ENCODE measurements at regions not wholly inside any gene's neighbourhood (a gene's known extent, or its start where the extent isn't known, plus 50 kb on each side); places are given as distances from the start of the nearest gene placed in this dataset.

DNA sequence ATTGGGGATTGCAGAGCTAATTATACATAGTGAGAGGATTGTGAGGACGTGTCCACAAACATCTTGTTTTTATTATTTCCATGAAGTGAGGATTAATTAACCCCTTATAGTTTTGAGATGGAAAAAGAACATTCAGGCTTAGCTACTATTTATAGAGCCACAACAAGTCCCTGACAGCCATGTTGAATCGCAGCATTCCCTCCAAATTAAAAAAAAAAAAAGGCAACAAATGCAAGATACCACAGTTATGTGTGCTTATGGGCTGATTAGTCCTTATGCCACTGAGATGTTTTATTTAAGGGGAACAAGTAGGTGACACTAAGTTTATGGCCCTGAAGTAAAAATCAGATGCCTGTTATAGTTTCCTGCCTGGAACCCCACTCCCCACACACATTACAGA lies 350.3 kb downstream of the GPAM start (continued):
- TF ChIP-seq, protein P1, sequence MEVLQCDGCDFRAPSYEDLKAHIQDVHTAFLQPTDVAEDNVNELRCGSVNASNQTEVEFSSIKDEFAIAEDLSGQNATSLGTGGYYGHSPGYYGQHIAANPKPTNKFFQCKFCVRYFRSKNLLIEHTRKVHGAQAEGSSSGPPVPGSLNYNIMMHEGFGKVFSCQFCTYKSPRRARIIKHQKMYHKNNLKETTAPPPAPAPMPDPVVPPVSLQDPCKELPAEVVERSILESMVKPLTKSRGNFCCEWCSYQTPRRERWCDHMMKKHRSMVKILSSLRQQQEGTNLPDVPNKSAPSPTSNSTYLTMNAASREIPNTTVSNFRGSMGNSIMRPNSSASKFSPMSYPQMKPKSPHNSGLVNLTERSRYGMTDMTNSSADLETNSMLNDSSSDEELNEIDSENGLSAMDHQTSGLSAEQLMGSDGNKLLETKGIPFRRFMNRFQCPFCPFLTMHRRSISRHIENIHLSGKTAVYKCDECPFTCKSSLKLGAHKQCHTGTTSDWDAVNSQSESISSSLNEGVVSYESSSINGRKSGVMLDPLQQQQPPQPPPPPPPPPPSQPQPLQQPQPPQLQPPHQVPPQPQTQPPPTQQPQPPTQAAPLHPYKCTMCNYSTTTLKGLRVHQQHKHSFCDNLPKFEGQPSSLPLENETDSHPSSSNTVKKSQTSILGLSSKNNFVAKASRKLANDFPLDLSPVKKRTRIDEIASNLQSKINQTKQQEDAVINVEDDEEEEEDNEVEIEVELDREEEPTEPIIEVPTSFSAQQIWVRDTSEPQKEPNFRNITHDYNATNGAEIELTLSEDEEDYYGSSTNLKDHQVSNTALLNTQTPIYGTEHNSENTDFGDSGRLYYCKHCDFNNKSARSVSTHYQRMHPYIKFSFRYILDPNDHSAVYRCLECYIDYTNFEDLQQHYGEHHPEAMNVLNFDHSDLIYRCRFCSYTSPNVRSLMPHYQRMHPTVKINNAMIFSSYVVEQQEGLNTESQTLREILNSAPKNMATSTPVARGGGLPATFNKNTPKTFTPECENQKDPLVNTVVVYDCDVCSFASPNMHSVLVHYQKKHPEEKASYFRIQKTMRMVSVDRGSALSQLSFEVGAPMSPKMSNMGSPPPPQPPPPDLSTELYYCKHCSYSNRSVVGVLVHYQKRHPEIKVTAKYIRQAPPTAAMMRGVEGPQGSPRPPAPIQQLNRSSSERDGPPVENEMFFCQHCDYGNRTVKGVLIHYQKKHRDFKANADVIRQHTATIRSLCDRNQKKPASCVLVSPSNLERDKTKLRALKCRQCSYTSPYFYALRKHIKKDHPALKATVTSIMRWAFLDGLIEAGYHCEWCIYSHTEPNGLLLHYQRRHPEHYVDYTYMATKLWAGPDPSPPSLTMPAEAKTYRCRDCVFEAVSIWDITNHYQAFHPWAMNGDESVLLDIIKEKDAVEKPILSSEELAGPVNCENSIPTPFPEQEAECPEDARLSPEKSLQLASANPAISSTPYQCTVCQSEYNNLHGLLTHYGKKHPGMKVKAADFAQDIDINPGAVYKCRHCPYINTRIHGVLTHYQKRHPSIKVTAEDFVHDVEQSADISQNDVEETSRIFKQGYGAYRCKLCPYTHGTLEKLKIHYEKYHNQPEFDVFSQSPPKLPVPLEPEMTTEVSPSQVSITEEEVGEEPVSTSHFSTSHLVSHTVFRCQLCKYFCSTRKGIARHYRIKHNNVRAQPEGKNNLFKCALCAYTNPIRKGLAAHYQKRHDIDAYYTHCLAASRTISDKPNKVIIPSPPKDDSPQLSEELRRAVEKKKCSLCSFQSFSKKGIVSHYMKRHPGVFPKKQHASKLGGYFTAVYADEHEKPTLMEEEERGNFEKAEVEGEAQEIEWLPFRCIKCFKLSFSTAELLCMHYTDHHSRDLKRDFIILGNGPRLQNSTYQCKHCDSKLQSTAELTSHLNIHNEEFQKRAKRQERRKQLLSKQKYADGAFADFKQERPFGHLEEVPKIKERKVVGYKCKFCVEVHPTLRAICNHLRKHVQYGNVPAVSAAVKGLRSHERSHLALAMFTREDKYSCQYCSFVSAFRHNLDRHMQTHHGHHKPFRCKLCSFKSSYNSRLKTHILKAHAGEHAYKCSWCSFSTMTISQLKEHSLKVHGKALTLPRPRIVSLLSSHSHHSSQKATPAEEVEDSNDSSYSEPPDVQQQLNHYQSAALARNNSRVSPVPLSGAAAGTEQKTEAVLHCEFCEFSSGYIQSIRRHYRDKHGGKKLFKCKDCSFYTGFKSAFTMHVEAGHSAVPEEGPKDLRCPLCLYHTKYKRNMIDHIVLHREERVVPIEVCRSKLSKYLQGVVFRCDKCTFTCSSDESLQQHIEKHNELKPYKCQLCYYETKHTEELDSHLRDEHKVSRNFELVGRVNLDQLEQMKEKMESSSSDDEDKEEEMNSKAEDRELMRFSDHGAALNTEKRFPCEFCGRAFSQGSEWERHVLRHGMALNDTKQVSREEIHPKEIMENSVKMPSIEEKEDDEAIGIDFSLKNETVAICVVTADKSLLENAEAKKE (CRISPR knock-in tag; IDR thresholded peaks at IDR 0.05), result no peak
- TF ChIP-seq POLR2AphosphoS5 (IDR thresholded peaks at IDR 0.05; ENCODE audit: low read depth), result no peak
- no peak for TF ChIP-seq EZH2 (IDR thresholded peaks at IDR 0.05; ENCODE audit: low read depth, unreplicated experiment)
- no peak for TF ChIP-seq ZNF114 (CRISPR knock-in tag; IDR thresholded peaks at IDR 0.05)

DNA sequence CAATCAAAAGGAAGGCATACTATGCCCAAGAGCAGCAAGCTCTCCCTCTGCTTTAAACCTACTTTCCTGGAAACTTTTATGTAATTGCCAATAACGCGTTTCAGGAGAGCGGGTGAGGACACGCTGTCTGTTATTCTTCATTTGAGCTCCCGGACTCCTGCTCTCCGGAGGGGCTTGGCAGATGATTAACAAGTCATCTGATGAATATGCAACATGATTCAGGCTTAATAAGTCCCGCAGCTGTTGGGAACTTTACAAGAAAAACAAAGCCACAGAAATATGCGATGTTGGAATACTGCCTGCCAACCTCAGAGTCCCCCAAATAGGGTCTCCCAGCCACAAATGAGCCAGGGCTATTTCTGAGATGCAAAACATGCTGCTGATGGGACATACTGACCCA lies 348.0 kb downstream of the GPAM start:
- no peaks in the 10 kb centered on the region for H3K36me3 Mint-ChIP-seq (ENCODE audit: low read depth)
- H3K27me3 ChIP-seq (ENCODE audit: insufficient read depth), result no peaks in the 10 kb centered on the region
- peaks cover 36% of the 10 kb centered on the region for H3K4me1 ChIP-seq (ENCODE audit: insufficient read depth)
- H3K9me3 Mint-ChIP-seq, result no peaks in the 10 kb centered on the region
- H3K27ac Mint-ChIP-seq, result no peak overlapping the region
- H3K36me3 ChIP-seq (ENCODE audit: insufficient read depth), result no peaks in the 10 kb centered on the region
- H3K4me3 Mint-ChIP-seq, result no peak overlapping the region
- no peaks in the 10 kb centered on the region for H4K20me1 ChIP-seq (replicated peaks; ENCODE audit: insufficient read depth)
- peaks cover 35% of the 10 kb centered on the region for H3K4me1 Mint-ChIP-seq
- ATAC-seq (no peak), DNase-seq (ENCODE audit: low spot score) (no peak)
- H2AFZ ChIP-seq, result peak overlapping the region; percentile 67; the same call in 1 of the 2 replicates
- H3K27ac ChIP-seq (ENCODE audit: low read depth), result no peak overlapping the region
- 0 out of 2 replicates have a peak overlapping the region, but pooled peaks have one; percentile 12 for H3K4me2 ChIP-seq
- no peaks in the 10 kb centered on the region for H3K79me2 ChIP-seq (replicated peaks; ENCODE audit: insufficient read depth)
- H3K9me2 ChIP-seq (ENCODE audit: insufficient read depth), result peaks cover 9% of the 10 kb centered on the region
- H3K27me3 Mint-ChIP-seq (ENCODE audit: insufficient read depth, low read depth, poor library complexity), result peaks cover 3% of the 10 kb centered on the region
- H3F3A ChIP-seq (replicated peaks; ENCODE audit: low read depth), result no peaks in the 10 kb centered on the region
- no peak overlapping the region for H3K4me3 ChIP-seq
- no peak for TF ChIP-seq POLR2AphosphoS5 (IDR thresholded peaks at IDR 0.05; ENCODE audit: low read depth)
- TF ChIP-seq NANOG (IDR thresholded peaks at IDR 0.05; ENCODE audit: borderline replicate concordance), result no peak
- no peak for TF ChIP-seq EZH2 (IDR thresholded peaks at IDR 0.05; ENCODE audit: low read depth, unreplicated experiment)
- TF ChIP-seq, protein P2, sequence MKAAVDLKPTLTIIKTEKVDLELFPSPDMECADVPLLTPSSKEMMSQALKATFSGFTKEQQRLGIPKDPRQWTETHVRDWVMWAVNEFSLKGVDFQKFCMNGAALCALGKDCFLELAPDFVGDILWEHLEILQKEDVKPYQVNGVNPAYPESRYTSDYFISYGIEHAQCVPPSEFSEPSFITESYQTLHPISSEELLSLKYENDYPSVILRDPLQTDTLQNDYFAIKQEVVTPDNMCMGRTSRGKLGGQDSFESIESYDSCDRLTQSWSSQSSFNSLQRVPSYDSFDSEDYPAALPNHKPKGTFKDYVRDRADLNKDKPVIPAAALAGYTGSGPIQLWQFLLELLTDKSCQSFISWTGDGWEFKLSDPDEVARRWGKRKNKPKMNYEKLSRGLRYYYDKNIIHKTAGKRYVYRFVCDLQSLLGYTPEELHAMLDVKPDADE (IDR thresholded peaks at IDR 0.05), result no peak
- TF ChIP-seq, protein P3, sequence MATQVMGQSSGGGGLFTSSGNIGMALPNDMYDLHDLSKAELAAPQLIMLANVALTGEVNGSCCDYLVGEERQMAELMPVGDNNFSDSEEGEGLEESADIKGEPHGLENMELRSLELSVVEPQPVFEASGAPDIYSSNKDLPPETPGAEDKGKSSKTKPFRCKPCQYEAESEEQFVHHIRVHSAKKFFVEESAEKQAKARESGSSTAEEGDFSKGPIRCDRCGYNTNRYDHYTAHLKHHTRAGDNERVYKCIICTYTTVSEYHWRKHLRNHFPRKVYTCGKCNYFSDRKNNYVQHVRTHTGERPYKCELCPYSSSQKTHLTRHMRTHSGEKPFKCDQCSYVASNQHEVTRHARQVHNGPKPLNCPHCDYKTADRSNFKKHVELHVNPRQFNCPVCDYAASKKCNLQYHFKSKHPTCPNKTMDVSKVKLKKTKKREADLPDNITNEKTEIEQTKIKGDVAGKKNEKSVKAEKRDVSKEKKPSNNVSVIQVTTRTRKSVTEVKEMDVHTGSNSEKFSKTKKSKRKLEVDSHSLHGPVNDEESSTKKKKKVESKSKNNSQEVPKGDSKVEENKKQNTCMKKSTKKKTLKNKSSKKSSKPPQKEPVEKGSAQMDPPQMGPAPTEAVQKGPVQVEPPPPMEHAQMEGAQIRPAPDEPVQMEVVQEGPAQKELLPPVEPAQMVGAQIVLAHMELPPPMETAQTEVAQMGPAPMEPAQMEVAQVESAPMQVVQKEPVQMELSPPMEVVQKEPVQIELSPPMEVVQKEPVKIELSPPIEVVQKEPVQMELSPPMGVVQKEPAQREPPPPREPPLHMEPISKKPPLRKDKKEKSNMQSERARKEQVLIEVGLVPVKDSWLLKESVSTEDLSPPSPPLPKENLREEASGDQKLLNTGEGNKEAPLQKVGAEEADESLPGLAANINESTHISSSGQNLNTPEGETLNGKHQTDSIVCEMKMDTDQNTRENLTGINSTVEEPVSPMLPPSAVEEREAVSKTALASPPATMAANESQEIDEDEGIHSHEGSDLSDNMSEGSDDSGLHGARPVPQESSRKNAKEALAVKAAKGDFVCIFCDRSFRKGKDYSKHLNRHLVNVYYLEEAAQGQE (IDR thresholded peaks at IDR 0.05; ENCODE audit: unreplicated experiment), result no peak
- no peak for TF ChIP-seq STAT1 (IDR thresholded peaks at IDR 0.05; ENCODE audit: unreplicated experiment)
- no peak for TF ChIP-seq CREB1 (CRISPR knock-in tag; IDR thresholded peaks at IDR 0.05; ENCODE audit: low read depth)
